HEK293 (cell line): ENCODE measurements at regions not wholly inside any gene's neighbourhood (a gene's known extent, or its start where the extent isn't known, plus 50 kb on each side); places are given as distances from the start of the nearest gene placed in this dataset.

Experiments used
- CTCF ChIA-PET: fragments of 350-600 bp; formaldehyde crosslinking; extraction: SDS; loops from one replicate; lab custom pipeline; 2021; ENCODE audit warnings: antibody characterized with exemption; lab: Yijun Ruan, JAX
- POLR2A ChIA-PET: fragments of 300-600 bp; formaldehyde crosslinking; extraction: SDS; loops from one replicate; lab custom pipeline; 2020; ENCODE audit warnings: antibody characterized with exemption, inconsistent platforms; lab: Yijun Ruan, JAX
- H3K27ac ChIP-seq: fragments of 200-500 bp; sonication (Bioruptor generic); 2 replicates; pipeline ENCODE4 v1.5.1; 2014; ENCODE audit warnings: low read depth, low read length, control low read depth, inconsistent platforms; ENCODE audit errors: extremely low read depth
- H3K36me3 ChIP-seq, 2 experiments: fragments of 200-500 bp in 1 of 2; sonication (Bioruptor generic) in 1 of 2; 1 replicate in 1 of 2; 2 replicates in 1 of 2; pipeline ENCODE4 v1.5.1; 2014 to 2017; ENCODE audit warnings: inconsistent platforms in 2 of 2, low read length in 2 of 2; ENCODE audit not compliant: control insufficient read depth in 2 of 2, insufficient read depth in 1 of 2
- H3K4me1 ChIP-seq: fragments of 200-500 bp; sonication (Bioruptor generic); 2 replicates; pipeline ENCODE4 v1.5.1; 2014; ENCODE audit warnings: mild to moderate bottlenecking, low read length, inconsistent platforms; ENCODE audit not compliant: control insufficient read depth, insufficient read depth
- H3K4me3 ChIP-seq: 2 replicates; pipeline ENCODE4 v1.5.1; 2011; ENCODE audit warnings: low read depth, mild to moderate bottlenecking, control low read depth, low read length, moderate library complexity
- H3K9me3 ChIP-seq: fragments of 200-500 bp; sonication (Bioruptor generic); 2 replicates; pipeline ENCODE4 v1.5.1; 2014; ENCODE audit warnings: low read depth, low read length, inconsistent platforms; ENCODE audit not compliant: control insufficient read depth, insufficient read depth
- BCL11B ChIP-seq: fragments of 450-650 bp; formaldehyde crosslinking; IDR thresholded peaks from 2 replicates; pipeline ENCODE4 v1.5.1; 2016; ENCODE audit warnings: low read depth, missing biosample characterization, missing genetic modification characterization
- FEZF1 ChIP-seq: fragments of 450-650 bp; formaldehyde crosslinking; IDR thresholded peaks from 2 replicates; pipeline ENCODE4 v1.5.1; 2016; ENCODE audit warnings: missing biosample characterization, missing genetic modification characterization
- KLF7 ChIP-seq: fragments of 450-650 bp; formaldehyde crosslinking; IDR thresholded peaks from 2 replicates; pipeline ENCODE4 v1.5.1; 2016; ENCODE audit warnings: missing biosample characterization, missing genetic modification characterization, borderline replicate concordance
- OVOL3 ChIP-seq: fragments of 450-650 bp; formaldehyde crosslinking; IDR thresholded peaks from 2 replicates; pipeline ENCODE4 v1.5.1; 2016; ENCODE audit warnings: missing biosample characterization, missing genetic modification characterization
- PATZ1 ChIP-seq: fragments of 450-650 bp; formaldehyde crosslinking; IDR thresholded peaks from 2 replicates; pipeline ENCODE4 v1.5.1; 2016; ENCODE audit warnings: missing biosample characterization, missing genetic modification characterization
- PRDM6 ChIP-seq: fragments of 450-650 bp; formaldehyde crosslinking; IDR thresholded peaks from 2 replicates; pipeline ENCODE4 v1.5.1; 2017; ENCODE audit warnings: missing biosample characterization, missing genetic modification characterization
- SCRT1 ChIP-seq: fragments of 450-650 bp; formaldehyde crosslinking; IDR thresholded peaks from 2 replicates; pipeline ENCODE4 v1.5.1; 2016; ENCODE audit warnings: missing biosample characterization, missing genetic modification characterization, borderline replicate concordance
- SCRT2 ChIP-seq: fragments of 450-650 bp; formaldehyde crosslinking; IDR thresholded peaks from 2 replicates; pipeline ENCODE4 v1.5.1; 2016; ENCODE audit warnings: missing biosample characterization, missing genetic modification characterization
- SETDB1 ChIP-seq: IDR thresholded peaks from one replicate; pipeline ENCODE4 v1.6.1; 2017; ENCODE audit warnings: mild to moderate bottlenecking, low read length, moderate library complexity, mixed read lengths; ENCODE audit not compliant: insufficient read length
- ZFP69B ChIP-seq: fragments of 450-650 bp; formaldehyde crosslinking; IDR thresholded peaks from 2 replicates; pipeline ENCODE4 v1.5.1; 2016; ENCODE audit warnings: missing biosample characterization, missing genetic modification characterization
- ZNF121 ChIP-seq: fragments of 450-650 bp; formaldehyde crosslinking; IDR thresholded peaks from 2 replicates; pipeline ENCODE4 v1.5.1; 2016; ENCODE audit warnings: missing biosample characterization, missing genetic modification characterization
- ZNF138 ChIP-seq: fragments of 450-650 bp; formaldehyde crosslinking; IDR thresholded peaks from 2 replicates; pipeline ENCODE4 v1.5.1; 2016; ENCODE audit warnings: missing biosample characterization, missing genetic modification characterization, borderline replicate concordance
- ZNF202 ChIP-seq: fragments of 450-650 bp; formaldehyde crosslinking; IDR thresholded peaks from 2 replicates; pipeline ENCODE4 v1.5.1; 2016; ENCODE audit warnings: missing biosample characterization, missing genetic modification characterization, borderline replicate concordance
- ZNF24 ChIP-seq: fragments of 450-650 bp; formaldehyde crosslinking; IDR thresholded peaks from 2 replicates; pipeline ENCODE4 v1.5.1; 2016; ENCODE audit warnings: missing biosample characterization, missing genetic modification characterization
- ZNF510 ChIP-seq: fragments of 450-650 bp; formaldehyde crosslinking; IDR thresholded peaks from 2 replicates; pipeline ENCODE4 v1.5.1; 2018; ENCODE audit warnings: mild to moderate bottlenecking, missing genetic modification characterization, missing biosample characterization; ENCODE audit not compliant: insufficient replicate concordance
- ZNF639 ChIP-seq: fragments of 450-650 bp; formaldehyde crosslinking; IDR thresholded peaks from 2 replicates; pipeline ENCODE4 v1.5.1; 2016; ENCODE audit warnings: missing biosample characterization, missing genetic modification characterization
- ZNF645 ChIP-seq: fragments of 450-650 bp; formaldehyde crosslinking; IDR thresholded peaks from 2 replicates; pipeline ENCODE4; 2016; ENCODE audit warnings: missing biosample characterization, missing genetic modification characterization
- ZNF654 ChIP-seq: fragments of 450-650 bp; formaldehyde crosslinking; IDR thresholded peaks from 2 replicates; pipeline ENCODE4 v1.5.1; 2016; ENCODE audit warnings: low read depth, missing biosample characterization, missing genetic modification characterization
- ZNF76 ChIP-seq: fragments of 450-650 bp; formaldehyde crosslinking; IDR thresholded peaks from 2 replicates; pipeline ENCODE4; 2016; ENCODE audit warnings: low read depth, missing biosample characterization, missing genetic modification characterization, borderline replicate concordance
- ZSCAN5A ChIP-seq: fragments of 450-650 bp; formaldehyde crosslinking; IDR thresholded peaks from 2 replicates; pipeline ENCODE4 v1.5.1; 2016; ENCODE audit warnings: missing biosample characterization, missing genetic modification characterization
- TF ChIP-seq, protein P1 (sequence below): fragments of 450-650 bp; formaldehyde crosslinking; IDR thresholded peaks from 2 replicates; pipeline ENCODE4 v1.5.1; 2016; ENCODE audit warnings: missing biosample characterization, missing genetic modification characterization, low read depth

DNA sequence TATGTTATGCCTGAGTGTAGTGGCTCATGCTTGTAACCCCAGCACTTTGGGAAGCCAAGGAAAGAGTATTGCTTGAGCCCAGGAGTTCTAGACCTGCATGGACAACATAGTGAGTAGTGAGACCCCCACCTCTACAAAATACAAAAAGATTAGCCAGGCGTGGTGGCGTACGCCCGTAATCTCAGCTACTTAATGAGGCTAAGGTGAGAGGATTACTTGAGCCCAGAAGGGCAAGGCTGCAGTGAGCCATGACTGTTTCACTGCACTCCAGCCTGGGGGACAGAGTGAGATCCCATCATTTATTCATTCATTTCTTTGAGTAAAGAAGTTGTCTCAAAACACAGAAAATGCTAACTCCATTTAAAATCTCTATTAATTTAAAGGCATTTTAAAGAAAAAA, 1061.6 kb downstream of the JRKL start:
- TF ChIP-seq, protein P1, sequence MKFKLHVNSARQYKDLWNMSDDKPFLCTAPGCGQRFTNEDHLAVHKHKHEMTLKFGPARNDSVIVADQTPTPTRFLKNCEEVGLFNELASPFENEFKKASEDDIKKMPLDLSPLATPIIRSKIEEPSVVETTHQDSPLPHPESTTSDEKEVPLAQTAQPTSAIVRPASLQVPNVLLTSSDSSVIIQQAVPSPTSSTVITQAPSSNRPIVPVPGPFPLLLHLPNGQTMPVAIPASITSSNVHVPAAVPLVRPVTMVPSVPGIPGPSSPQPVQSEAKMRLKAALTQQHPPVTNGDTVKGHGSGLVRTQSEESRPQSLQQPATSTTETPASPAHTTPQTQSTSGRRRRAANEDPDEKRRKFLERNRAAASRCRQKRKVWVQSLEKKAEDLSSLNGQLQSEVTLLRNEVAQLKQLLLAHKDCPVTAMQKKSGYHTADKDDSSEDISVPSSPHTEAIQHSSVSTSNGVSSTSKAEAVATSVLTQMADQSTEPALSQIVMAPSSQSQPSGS, result no peak
- CTCF ChIA-PET, result interaction anchor here (0.7 kb wide), 1 partner anchor 358 kb away, joined by 3 read pairs; no protein-coding TSS in a partner anchor
- H3K4me3 ChIP-seq, result no peak overlapping the region
- POLR2A ChIA-PET, result no interaction called here
- no peaks in the 10 kb centered on the region for H3K36me3 ChIP-seq
- H3K9me3 ChIP-seq, result no peaks in the 10 kb centered on the region
- no peak overlapping the region for H3K27ac ChIP-seq
- no peaks in the 10 kb centered on the region for H3K4me1 ChIP-seq

DNA sequence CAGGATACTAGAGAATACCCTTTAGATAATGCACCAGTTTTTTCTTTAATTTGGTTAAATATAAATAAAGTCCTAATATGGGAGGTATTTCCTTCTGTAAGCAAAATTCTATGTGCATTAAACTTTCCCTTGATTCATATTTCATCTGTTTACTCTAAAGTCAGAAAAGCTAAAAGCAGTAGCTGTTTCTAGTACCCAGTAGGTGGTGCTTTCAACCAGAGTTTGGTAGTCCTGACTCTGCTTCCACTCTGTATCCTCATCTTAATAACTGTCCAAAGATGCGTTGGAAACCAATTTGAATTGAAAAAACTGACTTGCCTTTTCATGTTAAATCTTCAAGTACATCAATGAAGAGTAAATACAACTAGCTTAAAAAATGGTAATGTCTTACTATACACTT, 1065.2 kb downstream of the JRKL start:
- H3K27ac ChIP-seq, result no peak overlapping the region
- ChIA-PET CTCF (interaction anchor here (0.6 kb wide), 1 partner anchor 8 kb away, joined by 7 read pairs; no protein-coding TSS in a partner anchor), POLR2A (no interaction called here)
- H3K4me1 ChIP-seq, result no peaks in the 10 kb centered on the region
- TF ChIP-seq ZNF654 (tag by site-specific recombination) (no peak), ZNF510 (tag by site-specific recombination) (no peak), SCRT1 (tag by site-specific recombination) (no peak), OVOL3 (no peak), ZNF645 (tag by site-specific recombination) (no peak), PATZ1 (tag by site-specific recombination) (no peak), ZFP69B (tag by site-specific recombination) (no peak), SCRT2 (tag by site-specific recombination) (no peak), ZNF639 (tag by site-specific recombination) (no peak), ZNF24 (tag by site-specific recombination) (no peak), FEZF1 (tag by site-specific recombination) (no peak), ZNF76 (no peak)
- H3K36me3 ChIP-seq, result no peaks in the 10 kb centered on the region
- no peak overlapping the region for H3K4me3 ChIP-seq
- H3K9me3 ChIP-seq, result no peaks in the 10 kb centered on the region

- Histone ChIP-seq H3K4me3 (no peak overlapping the region), H3K9me3 (no peaks in the 10 kb centered on the region), H3K27ac (no peak overlapping the region), H3K36me3 (no peaks in the 10 kb centered on the region), H3K4me1 (no peaks in the 10 kb centered on the region)
- TF ChIP-seq PRDM6 (tag by site-specific recombination), result no peak
- TF ChIP-seq KLF7, result no peak
- no peak for TF ChIP-seq ZNF24 (tag by site-specific recombination)
- no peak for TF ChIP-seq BCL11B (tag by site-specific recombination)
- no peak for TF ChIP-seq ZNF121 (tag by site-specific recombination)
- no peak for TF ChIP-seq ZSCAN5A (tag by site-specific recombination)
- TF ChIP-seq ZNF202 (tag by site-specific recombination), result no peak
- no peak for TF ChIP-seq ZNF138 (tag by site-specific recombination)
- no peak for TF ChIP-seq SETDB1
- ChIA-PET POLR2A (no interaction called here), CTCF (no interaction called here)
These were observed 1070.3 kb downstream of the JRKL start for GRCh38 chr11:97460091-97460490.
